ENCODE measurements at regions not wholly inside any gene's neighbourhood (a gene's known extent, or its start where the extent isn't known, plus 50 kb on each side); places are given as distances from the start of the nearest gene placed in this dataset.

DNA sequence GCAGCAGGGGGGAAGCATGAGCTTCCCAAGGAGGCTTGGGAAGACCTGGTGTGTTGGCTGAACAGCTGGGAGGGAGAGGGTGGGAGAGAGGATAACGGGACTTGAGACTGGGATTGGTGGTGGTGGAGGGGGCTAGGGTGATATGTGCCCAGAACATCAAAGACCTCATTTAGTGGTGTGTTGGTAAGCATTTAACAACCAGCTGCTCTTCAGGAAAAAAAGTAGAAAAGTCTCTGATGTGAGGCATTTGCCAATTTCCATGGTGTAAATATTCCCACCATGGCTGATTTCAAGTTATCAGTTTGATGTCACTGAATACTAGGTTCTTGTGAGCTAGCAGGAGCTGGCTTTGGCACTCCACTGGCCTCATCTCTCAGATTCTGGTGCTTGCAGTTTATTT is 170.8 kb downstream of the MACROH2A1 start:
- no peak overlapping the region for H3K4me2 ChIP-seq (ENCODE audit: insufficient read depth, low read length, poor library complexity, severe bottlenecking)
- H3K4me1 ChIP-seq (ENCODE audit: control insufficient read depth in 2 of 2, insufficient read depth in 1 of 2, low read depth in 1 of 2, low read length in 2 of 2): peaks cover 0 to 4% of the 10 kb centered on the region in 2 donors
- WGBS, 2 donors (ENCODE audit: extremely low coverage in 2 of 2, insufficient read length in 2 of 2, insufficient replicate concordance in 1 of 2): no CpG with 5 or more reads among the region's 1 CpG
- no peak overlapping the region for H3K14ac ChIP-seq (ENCODE audit: low read length)
- no peak overlapping the region for H4K8ac ChIP-seq (ENCODE audit: low read depth, low read length)
- H3K4ac ChIP-seq (ENCODE audit: low read length): no peak overlapping the region
- peaks cover 0 to 29% (median 0%) of the 10 kb centered on the region in 3 experiments for H3K27me3 ChIP-seq (ENCODE audit: control insufficient read depth in 3 of 3, insufficient read depth in 3 of 3, low read depth in 1 of 3, low read length in 3 of 3)
- no peak for DNase-seq (ENCODE audit: low spot score)
- no peak overlapping the region for H2BK5ac ChIP-seq (ENCODE audit: low read length)
- H3K79me1 ChIP-seq (ENCODE audit: low read depth, low read length): no peaks in the 10 kb centered on the region
- H2BK12ac ChIP-seq (ENCODE audit: low read length): no peak overlapping the region
- H3K9me3 ChIP-seq (replicated peaks in 1 of 2; ENCODE audit: control insufficient read depth in 2 of 2, insufficient read depth in 1 of 2, low read depth in 1 of 2, low read length in 2 of 2): no peaks in the 10 kb centered on the region
- no peak overlapping the region for H3K18ac ChIP-seq (ENCODE audit: low read length)
- no peak overlapping the region for H2BK120ac ChIP-seq (ENCODE audit: low read depth, low read length)
- H3K36me3 ChIP-seq (replicated peaks in 1 of 2; ENCODE audit: control insufficient read depth in 2 of 2, insufficient read depth in 2 of 2, low read length in 2 of 2): no peaks in the 10 kb centered on the region
- H2AK5ac ChIP-seq (ENCODE audit: low read depth, low read length): no peak overlapping the region
- H3K27ac ChIP-seq (replicated peaks; ENCODE audit: low read length): no peak overlapping the region
- no peak overlapping the region for H3K23ac ChIP-seq (ENCODE audit: low read depth, low read length, poor library complexity)
- no peak overlapping the region for H4K91ac ChIP-seq (ENCODE audit: low read depth, low read length, poor library complexity)
- H2BK15ac ChIP-seq (ENCODE audit: low read length): no peak overlapping the region
- no peak overlapping the region for H2AFZ ChIP-seq (ENCODE audit: low read length)
- no peak overlapping the region for H3K4me3 ChIP-seq (ENCODE audit: low read length in 2 of 2)
- H3K9ac ChIP-seq (ENCODE audit: low read depth, low read length, poor library complexity): no peak overlapping the region

DNA sequence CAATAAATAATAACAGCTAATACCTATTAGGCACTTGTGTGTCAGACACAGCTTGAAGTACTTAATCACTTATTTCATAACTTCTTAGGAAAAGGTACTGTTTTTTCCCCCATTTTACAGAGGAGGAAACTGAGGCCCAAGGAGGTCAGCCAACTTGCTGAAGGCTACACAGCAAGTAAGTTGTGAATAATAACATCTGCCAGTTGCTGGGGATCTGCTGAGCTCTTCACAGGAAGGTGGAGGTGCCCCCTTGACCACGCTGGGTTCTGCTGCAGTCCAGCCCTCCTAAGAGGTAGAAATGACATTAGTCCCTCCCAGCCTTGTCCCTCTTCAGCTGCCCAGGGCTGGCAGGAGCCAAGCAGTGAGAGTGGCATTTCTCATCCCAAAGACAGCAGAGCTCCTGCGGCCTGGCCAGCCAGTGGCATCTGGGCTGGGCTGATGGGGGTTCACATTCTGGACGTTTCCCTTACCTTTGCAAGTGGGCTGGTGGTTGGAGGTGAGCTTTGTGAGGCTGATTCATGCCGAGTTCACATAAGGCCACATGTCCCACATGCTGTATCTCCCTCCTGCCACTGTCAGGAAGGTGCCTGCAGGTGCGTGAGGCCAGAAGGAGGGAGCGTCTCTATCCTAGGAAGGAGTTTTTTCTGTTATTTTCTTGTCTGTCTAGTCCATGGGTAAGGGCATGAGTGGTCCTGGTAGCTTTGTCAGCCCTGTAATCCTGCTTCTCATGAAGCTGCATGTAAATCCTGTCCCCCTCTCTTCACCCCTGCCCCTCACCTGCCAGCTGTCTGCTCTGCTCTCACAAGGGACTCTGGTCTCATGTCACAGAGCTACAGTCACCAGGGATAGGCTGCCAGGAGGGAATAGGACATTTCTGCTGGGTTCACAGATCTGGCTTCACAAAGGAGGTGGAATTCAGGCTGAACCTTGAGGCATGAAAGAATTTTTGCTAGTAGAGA is 171.7 kb downstream of the MACROH2A1 start:
- H3K9ac ChIP-seq (ENCODE audit: low read depth, low read length, poor library complexity): no peak overlapping the region
- no peak overlapping the region for H4K8ac ChIP-seq (ENCODE audit: low read depth, low read length)
- H3K27me3 ChIP-seq (ENCODE audit: control insufficient read depth in 3 of 3, insufficient read depth in 3 of 3, low read depth in 1 of 3, low read length in 3 of 3): peaks cover 0 to 29% (median 0%) of the 10 kb centered on the region in 3 experiments
- no peak overlapping the region for H2BK15ac ChIP-seq (ENCODE audit: low read length)
- H4K91ac ChIP-seq (ENCODE audit: low read depth, low read length, poor library complexity): no peak overlapping the region
- H2BK5ac ChIP-seq (ENCODE audit: low read length): no peak overlapping the region
- H2BK12ac ChIP-seq (ENCODE audit: low read length): no peak overlapping the region
- no peak overlapping the region for H3K4me3 ChIP-seq (ENCODE audit: low read length in 2 of 2)
- H3K36me3 ChIP-seq (replicated peaks in 1 of 2; ENCODE audit: control insufficient read depth in 2 of 2, insufficient read depth in 2 of 2, low read length in 2 of 2): no peaks in the 10 kb centered on the region
- no peak overlapping the region for H2BK120ac ChIP-seq (ENCODE audit: low read depth, low read length)
- no peaks in the 10 kb centered on the region for H3K9me3 ChIP-seq (replicated peaks in 1 of 2; ENCODE audit: control insufficient read depth in 2 of 2, insufficient read depth in 1 of 2, low read depth in 1 of 2, low read length in 2 of 2)
- no peak overlapping the region for H3K4ac ChIP-seq (ENCODE audit: low read length)
- H3K18ac ChIP-seq (ENCODE audit: low read length): no peak overlapping the region
- H3K27ac ChIP-seq (replicated peaks; ENCODE audit: low read length): no peak overlapping the region
- no peak overlapping the region for H2AFZ ChIP-seq (ENCODE audit: low read length)
- no peaks in the 10 kb centered on the region for H3K79me1 ChIP-seq (ENCODE audit: low read depth, low read length)
- no peak for DNase-seq (ENCODE audit: low spot score)
- H3K14ac ChIP-seq (ENCODE audit: low read length): no peak overlapping the region
- no CpG with 5 or more reads among the region's 6 CpGs for WGBS, 2 donors (ENCODE audit: extremely low coverage in 2 of 2, insufficient read length in 2 of 2, insufficient replicate concordance in 1 of 2)
- H3K23ac ChIP-seq (ENCODE audit: low read depth, low read length, poor library complexity): no peak overlapping the region
- H2AK5ac ChIP-seq (ENCODE audit: low read depth, low read length): no peak overlapping the region
- H3K4me1 ChIP-seq (ENCODE audit: control insufficient read depth in 2 of 2, insufficient read depth in 1 of 2, low read depth in 1 of 2, low read length in 2 of 2): peaks cover 0 to 4% of the 10 kb centered on the region in 2 donors
- H3K4me2 ChIP-seq (ENCODE audit: insufficient read depth, low read length, poor library complexity, severe bottlenecking): no peak overlapping the region

DNA sequence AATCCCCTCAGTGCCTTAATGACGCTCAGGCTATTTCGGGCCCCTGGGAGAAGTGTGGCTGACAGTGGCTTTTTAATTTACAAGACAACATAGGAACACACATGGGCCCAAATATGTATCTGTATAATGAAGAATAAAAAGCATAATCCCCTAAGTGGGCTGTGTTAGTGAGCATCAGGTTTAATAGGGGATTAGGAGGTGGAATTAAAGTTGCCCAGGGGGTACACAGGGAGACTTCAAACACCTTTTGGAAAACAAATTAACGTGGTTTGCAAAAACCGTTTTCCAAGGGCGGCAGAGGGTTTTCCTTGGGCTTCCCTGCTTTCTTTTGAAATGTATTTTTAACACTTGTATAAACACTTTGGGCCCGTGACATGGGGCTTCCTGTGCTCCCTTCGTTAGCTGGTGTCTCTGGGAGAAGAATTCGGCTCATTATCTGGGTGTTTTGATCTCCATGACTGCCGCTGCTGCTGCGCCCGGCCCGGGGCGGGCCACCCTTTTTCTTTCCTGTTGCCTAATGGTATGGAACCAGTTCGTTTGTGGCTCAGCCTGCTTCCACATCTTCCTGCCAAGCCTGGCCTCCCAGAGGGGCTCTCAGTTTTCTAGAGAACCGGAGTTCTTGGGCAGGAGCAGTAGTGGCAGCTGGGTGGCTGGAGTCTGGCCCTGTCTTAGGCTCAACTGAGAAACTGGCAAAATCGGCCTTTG is 173.0 kb downstream of the MACROH2A1 start:
- Histone ChIP-seq H3K14ac (ENCODE audit: low read length) (no peak overlapping the region), H4K91ac (ENCODE audit: low read depth, low read length, poor library complexity) (no peak overlapping the region), H3K9me3 (replicated peaks in 1 of 2; ENCODE audit: control insufficient read depth in 2 of 2, insufficient read depth in 1 of 2, low read depth in 1 of 2, low read length in 2 of 2) (no peaks in the 10 kb centered on the region), H3K27me3 (ENCODE audit: control insufficient read depth in 3 of 3, insufficient read depth in 3 of 3, low read depth in 1 of 3, low read length in 3 of 3) (peaks cover 0 to 29% (median 0%) of the 10 kb centered on the region in 3 experiments), H3K4ac (ENCODE audit: low read length) (no peak overlapping the region), H2AK5ac (ENCODE audit: low read depth, low read length) (no peak overlapping the region), H3K23ac (ENCODE audit: low read depth, low read length, poor library complexity) (no peak overlapping the region), H3K79me1 (ENCODE audit: low read depth, low read length) (no peaks in the 10 kb centered on the region), H3K9ac (ENCODE audit: low read depth, low read length, poor library complexity) (no peak overlapping the region), H4K8ac (ENCODE audit: low read depth, low read length) (no peak overlapping the region), H3K4me2 (ENCODE audit: insufficient read depth, low read length, poor library complexity, severe bottlenecking) (no peak overlapping the region), H3K18ac (ENCODE audit: low read length) (peak overlapping the region; percentile 12), H2AFZ (ENCODE audit: low read length) (no peak overlapping the region), H2BK120ac (ENCODE audit: low read depth, low read length) (no peak overlapping the region), H3K27ac (replicated peaks; ENCODE audit: low read length) (no peak overlapping the region), H3K4me3 (ENCODE audit: low read length in 2 of 2) (no peak overlapping the region), H2BK12ac (ENCODE audit: low read length) (no peak overlapping the region), H2BK5ac (ENCODE audit: low read length) (no peak overlapping the region), H3K4me1 (ENCODE audit: control insufficient read depth in 2 of 2, insufficient read depth in 1 of 2, low read depth in 1 of 2, low read length in 2 of 2) (peaks cover 0 to 4% of the 10 kb centered on the region in 2 donors), H2BK15ac (ENCODE audit: low read length) (no peak overlapping the region), H3K36me3 (replicated peaks in 1 of 2; ENCODE audit: control insufficient read depth in 2 of 2, insufficient read depth in 2 of 2, low read length in 2 of 2) (no peaks in the 10 kb centered on the region)
- no CpG with 5 or more reads among the region's 16 CpGs for WGBS, 2 donors (ENCODE audit: extremely low coverage in 2 of 2, insufficient read length in 2 of 2, insufficient replicate concordance in 1 of 2)
- no peak for DNase-seq (ENCODE audit: low spot score)

Data from neuronal stem cell (in vitro differentiated cells).